GM13976 (cell line): ENCODE measurements at regions not wholly inside any gene's neighbourhood (a gene's known extent, or its start where the extent isn't known, plus 50 kb on each side); places are given as distances from the start of the nearest gene placed in this dataset.

Source experiments
- DNase-seq: peaks from one replicate; pipeline ENCODE4 v3.0.0; 2012; ENCODE audit warnings: low spot score
- CTCF ChIP-seq: IDR thresholded peaks from 2 replicates; pipeline ENCODE4 v1.5.1; 2012; ENCODE audit warnings: borderline replicate concordance, mild to moderate bottlenecking; ENCODE audit not compliant: insufficient read depth; ENCODE audit errors: extremely low read depth, missing control alignments, control extremely low read depth
- in situ Hi-C: fragments of 300-500 bp; cut with MboI; formaldehyde crosslinking; loops from one replicate; pipeline ENCODE4 v1.12.0; 2022; ENCODE audit warnings: low sequenced_read_pairs, mixed read lengths, inconsistent platforms; ENCODE audit not compliant: unreplicated experiment

DNA sequence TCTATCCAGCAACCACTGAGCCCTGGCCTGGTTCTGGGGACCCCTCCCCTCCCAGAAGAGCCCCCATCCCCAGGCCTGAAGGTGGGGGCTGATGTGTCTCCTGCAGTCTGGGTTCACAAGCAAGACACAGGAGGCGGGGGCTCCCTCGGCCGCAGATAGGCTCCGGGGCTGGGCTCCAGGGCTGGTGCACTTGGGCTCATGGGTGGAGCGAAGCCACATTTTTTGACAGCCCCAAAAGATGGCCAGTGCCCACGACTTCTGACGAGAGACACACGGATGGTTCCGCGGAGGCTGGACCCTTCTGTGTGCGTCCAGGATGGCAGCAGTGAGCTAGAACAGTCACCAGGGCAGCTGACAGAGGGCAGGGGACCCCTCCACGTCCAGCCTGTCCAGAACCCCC, 57.1 kb upstream of the GATA5 start:
- in situ Hi-C loops: no loop called here
- no peak for DNase-seq
- TF ChIP-seq CTCF: no peak

DNA sequence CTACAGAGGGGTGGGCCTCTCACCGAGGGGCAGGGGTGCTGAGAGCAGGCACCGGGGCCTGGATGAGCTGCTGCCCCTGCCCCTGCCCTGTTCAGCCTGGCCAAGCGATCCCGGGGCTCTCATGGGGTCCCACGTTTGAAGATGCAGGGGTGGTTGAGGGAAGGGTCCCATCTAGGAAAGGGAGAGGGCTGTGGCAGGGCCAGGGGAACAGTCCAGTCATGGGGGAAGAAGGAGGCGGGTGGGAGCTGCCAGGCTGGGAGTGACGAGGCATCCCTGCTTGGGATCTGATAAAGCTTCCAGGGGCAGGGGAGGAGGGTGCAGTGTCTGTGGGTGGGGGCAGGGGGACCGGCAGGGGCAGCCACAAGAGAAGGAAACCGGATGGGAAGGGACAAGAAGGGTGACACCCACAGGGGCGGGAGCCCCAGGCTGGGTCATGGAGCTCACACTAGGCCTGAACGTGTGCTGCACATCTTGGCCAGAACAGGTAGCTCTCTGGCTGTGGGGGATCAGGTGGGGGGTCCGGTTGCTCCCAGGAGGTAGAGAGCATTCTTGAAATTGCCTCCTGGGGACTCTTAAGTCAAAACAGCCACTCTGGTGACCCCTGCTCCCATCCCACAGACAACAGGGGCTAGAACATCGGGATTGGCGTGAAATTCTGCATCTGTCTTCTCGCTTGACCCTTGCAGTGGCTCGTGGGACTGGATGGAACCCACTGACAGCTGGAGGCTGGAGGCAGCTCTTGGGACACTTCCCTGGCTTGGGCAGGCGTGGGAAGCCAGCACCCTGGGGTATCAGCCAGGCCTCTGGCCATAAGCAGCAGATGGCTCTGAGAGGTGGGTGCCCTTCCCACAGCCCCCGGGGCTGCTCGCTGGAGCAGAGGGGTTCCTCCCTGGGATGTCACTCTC, 58.0 kb upstream of the GATA5 start:
- in situ Hi-C loops: no loop called here
- no peak for DNase-seq
- no peak for TF ChIP-seq CTCF

GRCh38 chr20:62534526-62535221, 58.9 kb upstream of the GATA5 start:
- TF ChIP-seq CTCF: no peak
- no peak for DNase-seq
- in situ Hi-C loops: no loop called here

GRCh38 chr20:62535282-62535811, 59.6 kb upstream of the GATA5 start:
- DNase-seq: no peak
- in situ Hi-C loops: no loop called here
- TF ChIP-seq CTCF: no peak

- no peak for TF ChIP-seq CTCF
- in situ Hi-C loops: no loop called here
- no peak for DNase-seq
Observed at GRCh38 chr20:62535964-62536363, 60.2 kb upstream of the GATA5 start.

- in situ Hi-C loops: no loop called here
- TF ChIP-seq CTCF: no peak
- DNase-seq: no peak
Observed at GRCh38 chr20:62536871-62537401, 61.1 kb upstream of the GATA5 start.
